GM12874 (cell line): ENCODE measurements at regions not wholly inside any gene's neighbourhood (a gene's known extent, or its start where the extent isn't known, plus 50 kb on each side); places are given as distances from the start of the nearest gene placed in this dataset.

Experiments
- TF ChIP-seq, protein P1 (sequence below): IDR thresholded peaks from 2 replicates; pipeline ENCODE4 v1.5.1; 2011; ENCODE audit warnings: low read depth, mild to moderate bottlenecking, control low read depth, low read length, moderate library complexity; ENCODE audit not compliant: insufficient read depth

DNA sequence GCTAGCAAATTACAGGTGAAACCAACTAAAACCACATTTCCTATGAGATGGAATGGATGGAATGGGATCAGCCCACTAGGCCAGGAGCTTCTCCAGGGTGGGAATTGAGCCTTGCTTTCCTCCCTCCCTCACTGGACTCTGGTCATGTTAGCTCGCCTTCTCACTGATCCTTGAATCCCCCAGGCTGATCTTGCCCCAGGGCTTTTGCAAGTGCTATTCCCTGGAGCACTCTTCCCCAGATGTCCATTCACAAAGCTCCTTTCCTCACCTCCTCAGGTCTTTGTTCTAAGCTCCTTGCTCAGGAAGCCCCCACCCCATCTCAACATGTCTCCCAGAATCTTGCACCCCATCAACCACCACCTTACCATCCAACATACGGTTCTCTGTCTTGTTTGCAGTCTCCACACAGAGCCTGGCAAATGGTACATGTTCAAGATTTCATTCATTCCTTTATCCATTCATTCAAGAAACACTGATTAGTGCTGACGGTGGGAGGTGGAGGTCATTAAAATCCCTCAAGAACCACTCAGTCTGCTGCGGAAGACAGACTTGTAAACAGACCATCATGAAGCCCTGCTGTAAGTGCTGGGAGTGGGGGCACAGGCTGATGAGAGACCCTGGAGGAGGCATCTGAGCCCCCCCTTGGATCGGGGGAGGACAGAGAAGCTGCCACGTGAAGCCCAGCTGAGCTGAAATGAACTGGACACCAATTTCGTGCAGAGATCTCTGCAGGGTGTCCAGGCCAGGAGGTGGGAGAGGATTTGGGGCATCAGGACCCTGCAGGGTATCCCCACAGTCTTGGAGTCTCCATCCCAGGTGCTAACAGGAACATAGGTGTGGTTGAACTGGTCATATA is 141.7 kb downstream of the BARX1 start:
- TF ChIP-seq, protein P1, sequence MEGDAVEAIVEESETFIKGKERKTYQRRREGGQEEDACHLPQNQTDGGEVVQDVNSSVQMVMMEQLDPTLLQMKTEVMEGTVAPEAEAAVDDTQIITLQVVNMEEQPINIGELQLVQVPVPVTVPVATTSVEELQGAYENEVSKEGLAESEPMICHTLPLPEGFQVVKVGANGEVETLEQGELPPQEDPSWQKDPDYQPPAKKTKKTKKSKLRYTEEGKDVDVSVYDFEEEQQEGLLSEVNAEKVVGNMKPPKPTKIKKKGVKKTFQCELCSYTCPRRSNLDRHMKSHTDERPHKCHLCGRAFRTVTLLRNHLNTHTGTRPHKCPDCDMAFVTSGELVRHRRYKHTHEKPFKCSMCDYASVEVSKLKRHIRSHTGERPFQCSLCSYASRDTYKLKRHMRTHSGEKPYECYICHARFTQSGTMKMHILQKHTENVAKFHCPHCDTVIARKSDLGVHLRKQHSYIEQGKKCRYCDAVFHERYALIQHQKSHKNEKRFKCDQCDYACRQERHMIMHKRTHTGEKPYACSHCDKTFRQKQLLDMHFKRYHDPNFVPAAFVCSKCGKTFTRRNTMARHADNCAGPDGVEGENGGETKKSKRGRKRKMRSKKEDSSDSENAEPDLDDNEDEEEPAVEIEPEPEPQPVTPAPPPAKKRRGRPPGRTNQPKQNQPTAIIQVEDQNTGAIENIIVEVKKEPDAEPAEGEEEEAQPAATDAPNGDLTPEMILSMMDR, result no peak

DNA sequence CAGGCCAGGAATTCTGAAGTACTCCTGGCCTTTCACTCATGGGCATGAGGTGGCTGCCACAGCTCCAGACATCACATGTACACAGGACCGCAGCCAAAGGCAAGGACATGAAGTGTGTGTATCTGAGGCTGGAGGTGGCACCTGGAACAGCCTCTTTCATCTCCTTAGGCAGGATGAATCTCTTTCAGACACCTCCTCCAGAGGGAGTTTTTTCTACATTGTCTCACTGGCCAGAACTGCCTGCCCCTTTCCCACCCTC is 142.8 kb downstream of the BARX1 start:
- TF ChIP-seq, protein P1, result no peak

DNA sequence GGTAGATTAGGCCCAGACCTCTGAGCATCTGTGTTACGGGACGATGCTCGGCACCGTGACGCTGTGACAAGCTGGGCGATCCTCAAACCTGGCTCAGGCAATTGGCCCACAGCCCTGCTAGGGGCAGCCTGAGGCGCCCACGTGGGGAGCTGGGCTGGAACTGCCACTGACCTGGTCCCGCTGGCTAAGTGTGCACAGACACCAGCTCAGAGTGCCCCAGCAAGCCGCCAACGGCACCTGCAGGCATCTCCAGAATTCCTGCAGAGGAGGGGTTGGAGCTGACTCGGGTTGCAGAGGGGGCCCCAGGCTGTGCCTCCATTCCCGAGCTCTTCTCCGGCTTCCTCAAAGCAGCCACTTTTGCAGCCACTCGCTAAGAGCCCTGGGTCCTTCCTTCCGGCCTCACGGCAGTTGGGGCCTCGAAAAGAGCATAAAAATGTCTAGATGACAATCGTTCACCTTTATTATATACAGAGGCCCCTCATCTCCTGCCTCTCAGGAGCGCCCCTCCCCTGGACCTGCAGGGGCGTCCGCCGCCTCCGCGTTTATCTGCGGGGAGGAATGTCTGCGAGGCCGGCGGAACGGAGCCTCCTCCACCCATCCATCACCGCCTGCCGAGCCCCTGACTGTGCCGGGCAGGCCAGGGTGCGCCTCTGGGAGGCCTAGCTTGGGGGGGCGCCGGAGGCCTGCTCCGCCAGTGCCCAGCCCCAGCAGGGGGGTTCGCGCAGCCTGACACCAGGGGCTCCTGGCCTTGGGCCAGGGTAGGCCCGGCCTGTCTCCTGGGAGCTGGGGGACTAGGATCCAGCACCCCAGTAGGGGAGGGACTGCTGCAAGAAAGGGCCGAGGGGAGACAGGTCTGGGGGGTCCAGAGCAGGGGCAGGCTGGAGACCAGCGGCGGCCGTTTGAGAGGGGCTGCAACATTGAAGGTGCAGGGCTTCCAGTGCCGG is 144.9 kb downstream of the BARX1 start:
- TF ChIP-seq, protein P1, result no peak

DNA sequence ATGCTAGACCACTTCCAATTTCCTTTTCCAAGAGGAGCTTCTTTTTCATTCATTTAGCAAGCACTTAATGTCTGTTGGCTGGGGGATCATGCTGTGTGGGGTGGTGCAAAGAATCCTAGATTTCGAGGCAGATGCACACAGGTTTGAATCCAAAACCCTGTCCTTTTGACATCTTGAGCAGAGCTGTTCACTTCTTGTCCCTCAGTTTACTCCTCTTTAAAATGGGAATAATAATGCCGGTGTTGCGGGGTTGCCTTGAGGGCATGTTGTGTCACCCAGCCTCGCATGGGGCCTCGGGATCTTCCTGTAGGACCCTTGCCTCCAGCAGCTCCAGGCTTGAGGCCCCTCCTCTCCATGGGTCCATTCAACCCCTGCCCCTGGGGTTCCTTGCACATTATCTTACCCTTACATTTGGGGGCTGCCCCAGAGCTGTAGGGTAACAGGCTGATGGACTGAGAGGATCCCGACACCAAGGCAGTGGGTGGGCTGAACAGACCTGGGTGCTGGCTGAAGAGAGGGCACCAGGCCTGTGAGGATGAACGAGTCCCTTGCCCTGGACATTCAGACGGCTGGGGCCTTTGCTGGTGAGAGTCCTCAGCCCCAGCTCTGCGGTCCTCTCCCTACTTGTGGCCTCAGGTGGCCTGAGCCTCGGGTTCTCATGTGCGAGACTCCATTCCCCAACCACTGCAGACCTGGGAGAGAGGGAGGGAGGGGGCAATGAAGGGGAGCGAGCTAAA is 145.8 kb downstream of the BARX1 start:
- TF ChIP-seq, protein P1, result no peak

DNA sequence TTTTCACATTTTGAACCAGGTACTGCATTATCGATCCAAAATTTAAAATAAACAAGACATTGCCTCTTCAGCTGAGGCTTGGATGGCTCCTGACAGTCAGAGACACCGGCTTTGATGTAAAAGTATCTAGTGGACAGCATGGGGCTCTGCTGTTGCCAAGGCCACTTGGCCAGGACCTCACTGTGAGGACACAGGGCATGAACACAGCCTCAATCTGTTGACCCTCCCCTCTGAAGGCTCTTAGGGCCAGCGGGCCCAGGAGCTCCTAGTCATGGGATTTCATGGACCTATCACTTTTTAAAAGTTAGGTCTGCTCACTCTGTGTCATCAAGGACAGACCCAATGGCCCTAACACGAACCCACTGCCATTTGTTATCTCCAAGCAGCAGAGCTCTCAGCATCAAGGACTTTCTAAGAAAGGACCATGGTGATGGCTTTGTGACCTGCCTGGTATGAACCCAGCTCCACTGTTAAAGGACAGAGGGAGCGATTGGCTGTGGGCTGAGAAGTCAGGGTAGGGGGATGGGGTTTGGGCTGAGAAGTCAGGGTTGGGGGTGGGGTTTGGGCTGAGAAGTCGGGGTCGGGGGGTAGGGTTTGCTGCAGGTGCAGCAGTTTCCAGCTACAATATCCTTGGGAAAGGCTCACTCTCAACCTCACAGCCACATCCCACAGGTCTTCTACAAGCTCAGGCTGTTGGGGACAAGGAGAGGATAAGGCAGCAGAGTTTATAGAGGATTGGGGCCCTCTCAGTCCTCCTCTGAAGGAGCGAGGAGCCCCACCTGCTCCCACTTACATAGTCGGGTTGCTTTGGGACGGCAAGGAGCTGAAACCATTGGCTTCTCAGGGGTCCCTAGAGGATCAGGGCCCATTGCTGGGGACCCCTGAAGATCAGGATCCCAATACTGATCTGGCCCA is 146.8 kb downstream of the BARX1 start:
- TF ChIP-seq, protein P1, result no peak

DNA sequence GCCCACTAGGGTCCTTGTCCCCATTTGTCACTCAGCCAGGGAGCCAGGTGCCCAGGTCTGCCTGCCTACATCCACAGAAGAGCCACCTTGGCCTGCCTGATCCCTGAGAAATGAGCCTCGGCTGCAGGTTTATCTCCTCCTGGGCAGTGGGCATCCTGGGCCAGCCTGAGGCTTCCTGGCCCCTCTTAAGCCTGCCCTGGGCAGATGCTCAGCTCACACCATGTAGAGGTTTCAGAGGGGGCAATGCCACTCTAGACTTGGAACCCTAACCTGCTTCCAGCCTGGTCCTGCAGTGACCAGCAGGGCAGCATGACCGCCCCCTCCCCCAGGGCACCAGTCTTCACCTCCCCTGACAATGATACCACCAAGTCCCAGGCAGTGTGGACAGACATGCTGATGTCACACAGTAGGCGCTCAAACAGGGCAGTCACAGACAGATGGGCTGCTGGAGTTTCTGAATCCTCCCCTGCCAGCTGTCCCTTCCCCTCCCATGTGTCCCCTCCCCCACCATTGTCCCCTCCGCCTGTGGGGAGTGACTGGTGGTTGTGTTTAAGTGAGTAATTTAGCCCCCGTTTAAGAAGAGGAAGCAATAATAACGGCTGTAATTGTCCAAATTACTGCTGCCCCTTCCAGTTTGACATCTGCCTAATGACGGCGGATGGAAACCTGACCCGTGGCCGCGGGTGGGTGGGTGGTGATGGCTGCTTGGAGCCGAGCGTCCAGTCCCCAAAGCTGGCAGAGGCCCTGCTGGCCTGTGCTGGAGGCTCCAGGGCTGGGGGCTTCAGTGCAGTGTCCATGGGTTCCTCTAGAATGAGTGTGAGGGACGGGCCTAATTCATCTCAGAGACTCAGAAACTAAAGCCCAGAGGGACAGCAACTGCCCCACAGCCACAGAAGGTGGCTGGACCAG is 147.7 kb downstream of the BARX1 start:
- TF ChIP-seq, protein P1, result no peak
